Hepatocyte (in vitro differentiated cells): ENCODE measurements at regions not wholly inside any gene's neighbourhood (a gene's known extent, or its start where the extent isn't known, plus 50 kb on each side); places are given as distances from the start of the nearest gene placed in this dataset.

Source experiments
- EZH2 ChIP-seq: fragments of 200-600 bp; sonication (generic); IDR thresholded peaks from 2 replicates; pipeline ENCODE4 v1.6.1; 2016; ENCODE audit warnings: antibody characterized with exemption, mild to moderate bottlenecking, borderline replicate concordance
- TF ChIP-seq, protein P1 (sequence below): fragments of 200-600 bp; sonication (generic); IDR thresholded peaks from 2 replicates; pipeline ENCODE4 v1.5.1; 2016; ENCODE audit warnings: antibody characterized with exemption, mild to moderate bottlenecking; ENCODE audit not compliant: poor library complexity

GRCh38 chrX:81728622-81729021 is 526.7 kb downstream of the SH3BGRL start:
- TF ChIP-seq, protein P1, sequence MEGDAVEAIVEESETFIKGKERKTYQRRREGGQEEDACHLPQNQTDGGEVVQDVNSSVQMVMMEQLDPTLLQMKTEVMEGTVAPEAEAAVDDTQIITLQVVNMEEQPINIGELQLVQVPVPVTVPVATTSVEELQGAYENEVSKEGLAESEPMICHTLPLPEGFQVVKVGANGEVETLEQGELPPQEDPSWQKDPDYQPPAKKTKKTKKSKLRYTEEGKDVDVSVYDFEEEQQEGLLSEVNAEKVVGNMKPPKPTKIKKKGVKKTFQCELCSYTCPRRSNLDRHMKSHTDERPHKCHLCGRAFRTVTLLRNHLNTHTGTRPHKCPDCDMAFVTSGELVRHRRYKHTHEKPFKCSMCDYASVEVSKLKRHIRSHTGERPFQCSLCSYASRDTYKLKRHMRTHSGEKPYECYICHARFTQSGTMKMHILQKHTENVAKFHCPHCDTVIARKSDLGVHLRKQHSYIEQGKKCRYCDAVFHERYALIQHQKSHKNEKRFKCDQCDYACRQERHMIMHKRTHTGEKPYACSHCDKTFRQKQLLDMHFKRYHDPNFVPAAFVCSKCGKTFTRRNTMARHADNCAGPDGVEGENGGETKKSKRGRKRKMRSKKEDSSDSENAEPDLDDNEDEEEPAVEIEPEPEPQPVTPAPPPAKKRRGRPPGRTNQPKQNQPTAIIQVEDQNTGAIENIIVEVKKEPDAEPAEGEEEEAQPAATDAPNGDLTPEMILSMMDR: no peak
- TF ChIP-seq EZH2: no peak
